Activated naive CD4-positive, alpha-beta T cell treated with anti-CD3 and anti-CD28 coated beads for 36 hours (primary cell): ENCODE measurements at regions not wholly inside any gene's neighbourhood (a gene's known extent, or its start where the extent isn't known, plus 50 kb on each side); places are given as distances from the start of the nearest gene placed in this dataset.

Source experiments
- CTCF ChIA-PET: fragments of 350-600 bp; sonication (Branson Sonifier 250); formaldehyde crosslinking; loops from one replicate; lab custom pipeline; 2021; ENCODE audit warnings: antibody characterized with exemption; lab: Charles Lee
- DNase-seq: peaks from one replicate; pipeline ENCODE4 v3.0.0-alpha.2; 2020
- H3K27ac Mint-ChIP-seq: one replicate; pipeline ENCODE4 v1.8.0; 2021; ENCODE audit warnings: mild to moderate bottlenecking, mixed read lengths
- H3K27me3 Mint-ChIP-seq: one replicate; pipeline ENCODE4 v1.8.0; 2021; ENCODE audit warnings: low read depth, mixed read lengths
- H3K36me3 Mint-ChIP-seq: one replicate; pipeline ENCODE4 v1.8.0; 2021; ENCODE audit warnings: low read depth, mixed read lengths
- H3K4me1 Mint-ChIP-seq: one replicate; pipeline ENCODE4 v1.8.0; 2021; ENCODE audit warnings: low read depth, mixed read lengths
- H3K4me3 Mint-ChIP-seq: one replicate; pipeline ENCODE4 v1.8.0; 2021; ENCODE audit warnings: mild to moderate bottlenecking, moderate library complexity, mixed read lengths
- H3K9me3 Mint-ChIP-seq: one replicate; pipeline ENCODE4 v1.8.0; 2021; ENCODE audit warnings: mixed read lengths
- intact Hi-C: fragments of 100-400 bp; cut with micrococcal nuclease; formaldehyde crosslinking; loops from one replicate; pipeline ENCODE4 v1.15.1; 2023

DNA sequence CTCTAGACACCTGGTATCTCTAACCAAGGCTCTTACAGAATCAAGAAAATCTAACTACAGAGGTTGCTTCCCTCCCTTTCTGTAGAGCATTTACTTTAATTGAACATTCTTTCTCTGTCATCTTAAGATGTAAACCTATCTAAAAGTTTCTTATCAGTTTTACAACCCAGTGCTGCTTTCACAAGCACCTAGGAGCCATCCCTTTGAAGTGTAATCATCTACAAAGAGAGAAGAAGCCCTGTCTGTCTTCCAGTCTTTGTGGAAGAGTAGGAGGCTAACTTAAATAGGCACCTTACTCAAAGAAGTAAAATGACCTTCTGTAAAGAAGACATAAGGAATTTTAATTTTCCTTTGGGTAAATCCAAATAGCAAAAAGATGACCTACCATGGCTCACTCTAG lies 763.9 kb upstream of the LRFN5 start:
- DNase-seq = no peak
- Mint-ChIP-seq H3K9me3 (peaks cover 7% of the 10 kb centered on the region), H3K4me3 (no peak overlapping the region), H3K27ac (no peak overlapping the region), H3K27me3 (no peaks in the 10 kb centered on the region), H3K36me3 (no peaks in the 10 kb centered on the region), H3K4me1 (no peaks in the 10 kb centered on the region)
- intact Hi-C loops = no loop called here
- CTCF ChIA-PET = no interaction called here

DNA sequence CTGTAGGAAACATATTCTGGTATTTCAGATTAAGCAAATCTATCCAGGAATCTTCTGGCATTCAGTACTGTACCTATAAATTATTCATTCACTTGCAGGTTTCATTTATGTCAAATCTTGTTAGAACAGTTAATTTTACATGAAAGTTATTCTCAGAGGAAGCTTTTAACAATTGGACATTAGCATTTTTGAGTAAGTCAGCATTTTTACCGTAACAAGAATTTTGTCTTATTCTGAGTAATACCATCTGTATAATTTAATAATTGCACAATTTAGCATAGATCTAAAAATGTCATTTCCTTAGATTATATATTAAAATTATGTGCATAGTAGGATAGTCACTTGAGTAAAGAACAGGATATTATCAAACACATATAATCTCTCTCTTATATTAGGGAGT lies 764.8 kb upstream of the LRFN5 start:
- no peak for DNase-seq
- CTCF ChIA-PET = no interaction called here
- Mint-ChIP-seq H3K4me3 (no peak overlapping the region), H3K36me3 (no peaks in the 10 kb centered on the region), H3K9me3 (peaks cover 6% of the 10 kb centered on the region), H3K27me3 (no peaks in the 10 kb centered on the region), H3K4me1 (no peaks in the 10 kb centered on the region), H3K27ac (no peak overlapping the region)
- intact Hi-C loops = no loop called here

DNA sequence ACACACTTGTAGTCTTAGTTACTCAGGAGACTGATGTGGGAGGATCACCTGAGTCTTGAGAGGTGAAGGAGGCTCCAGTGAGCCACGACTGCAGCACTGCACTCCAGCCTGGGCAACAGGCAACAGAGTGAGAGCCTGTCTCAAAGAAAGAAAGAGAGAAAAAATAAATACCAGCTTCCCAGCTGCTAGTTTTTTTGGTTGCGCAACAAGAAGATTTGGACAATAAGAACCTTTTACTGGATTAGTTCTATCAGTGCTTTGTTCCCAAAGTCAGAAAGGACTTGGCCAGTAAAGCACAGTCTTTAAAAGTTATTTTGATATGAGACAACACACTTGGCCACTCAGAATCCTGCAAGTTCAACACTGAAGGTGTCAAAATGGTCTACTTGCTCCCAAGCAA lies 768.1 kb upstream of the LRFN5 start:
- no peak for DNase-seq
- no peaks in the 10 kb centered on the region for H3K4me1 Mint-ChIP-seq
- intact Hi-C loops = no loop called here
- no peaks in the 10 kb centered on the region for H3K27me3 Mint-ChIP-seq
- H3K9me3 Mint-ChIP-seq = peaks cover 3% of the 10 kb centered on the region
- no peak overlapping the region for H3K27ac Mint-ChIP-seq
- H3K4me3 Mint-ChIP-seq = no peak overlapping the region
- H3K36me3 Mint-ChIP-seq = no peaks in the 10 kb centered on the region
- CTCF ChIA-PET = no interaction called here

DNA sequence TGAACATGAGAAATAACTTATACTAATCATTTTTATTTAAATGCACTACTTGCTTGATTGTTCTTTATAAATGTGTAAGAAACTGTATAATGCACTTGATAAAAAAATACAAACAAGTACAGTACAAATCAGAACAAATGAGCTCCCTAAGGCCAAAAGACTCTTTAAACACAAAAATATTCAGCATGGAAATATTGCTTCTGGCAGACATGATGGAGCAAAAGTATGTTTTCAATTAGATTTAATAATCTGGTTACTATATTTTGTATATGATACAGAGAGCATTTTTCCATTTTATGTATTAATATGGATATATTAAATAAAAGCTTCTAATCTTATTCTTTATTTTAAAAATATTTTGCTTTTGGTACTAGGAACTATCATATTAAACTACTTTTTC lies 800.2 kb upstream of the LRFN5 start:
- H3K27ac Mint-ChIP-seq = no peak overlapping the region
- CTCF ChIA-PET = no interaction called here
- H3K36me3 Mint-ChIP-seq = no peaks in the 10 kb centered on the region
- H3K27me3 Mint-ChIP-seq = no peaks in the 10 kb centered on the region
- intact Hi-C loops = no loop called here
- H3K4me1 Mint-ChIP-seq = no peaks in the 10 kb centered on the region
- H3K4me3 Mint-ChIP-seq = no peak overlapping the region
- DNase-seq = no peak
- peaks cover 8% of the 10 kb centered on the region for H3K9me3 Mint-ChIP-seq

DNA sequence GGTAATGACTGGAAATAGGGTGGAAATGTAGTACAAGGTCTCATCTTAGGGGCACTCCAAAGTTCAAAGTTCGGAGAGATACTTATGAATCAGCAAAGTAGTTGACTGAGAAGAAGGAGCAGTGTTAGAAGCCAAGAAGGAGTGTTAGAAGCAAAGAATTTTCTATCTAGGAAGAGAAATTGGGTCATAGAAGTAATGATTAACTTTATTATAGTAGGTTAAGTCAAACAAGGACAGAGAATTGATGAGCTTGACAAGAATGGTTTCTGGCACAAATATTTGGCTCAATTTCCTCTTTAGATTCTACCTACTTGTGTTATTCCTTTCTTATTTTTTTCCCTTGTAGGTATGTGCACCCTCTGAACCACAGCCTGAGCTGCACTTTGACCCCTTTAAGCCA lies 810.5 kb upstream of the LRFN5 start:
- H3K36me3 Mint-ChIP-seq = no peaks in the 10 kb centered on the region
- H3K27me3 Mint-ChIP-seq = no peaks in the 10 kb centered on the region
- H3K9me3 Mint-ChIP-seq = peaks cover 14% of the 10 kb centered on the region
- no peak for DNase-seq
- no peak overlapping the region for H3K27ac Mint-ChIP-seq
- no peaks in the 10 kb centered on the region for H3K4me1 Mint-ChIP-seq
- no peak overlapping the region for H3K4me3 Mint-ChIP-seq
- intact Hi-C loops = no loop called here
- CTCF ChIA-PET = no interaction called here

DNA sequence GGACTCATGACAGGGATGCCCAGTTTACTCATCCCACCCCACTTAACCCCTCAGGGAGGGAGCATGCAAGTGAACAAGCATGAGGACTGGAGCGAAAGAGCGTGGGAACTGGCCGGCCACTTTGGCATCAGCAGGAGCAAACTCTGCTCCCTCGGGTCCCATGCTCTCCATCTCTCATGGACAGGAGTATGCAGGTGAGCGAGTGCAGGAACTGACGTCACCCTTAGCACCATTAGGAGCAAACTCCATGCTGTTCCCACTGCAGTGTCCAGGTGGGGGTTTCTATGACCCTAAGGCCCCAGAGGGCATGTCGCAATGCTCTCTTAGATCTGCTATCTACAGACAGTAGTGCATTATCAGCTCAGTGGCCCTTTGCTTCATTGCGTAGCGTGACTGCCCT lies 821.8 kb upstream of the LRFN5 start:
- Mint-ChIP-seq H3K27me3 (no peaks in the 10 kb centered on the region), H3K36me3 (no peaks in the 10 kb centered on the region), H3K4me3 (no peak overlapping the region), H3K27ac (no peak overlapping the region), H3K4me1 (no peaks in the 10 kb centered on the region), H3K9me3 (no peaks in the 10 kb centered on the region)
- CTCF ChIA-PET = no interaction called here
- no peak for DNase-seq
- intact Hi-C loops = no loop called here

DNA sequence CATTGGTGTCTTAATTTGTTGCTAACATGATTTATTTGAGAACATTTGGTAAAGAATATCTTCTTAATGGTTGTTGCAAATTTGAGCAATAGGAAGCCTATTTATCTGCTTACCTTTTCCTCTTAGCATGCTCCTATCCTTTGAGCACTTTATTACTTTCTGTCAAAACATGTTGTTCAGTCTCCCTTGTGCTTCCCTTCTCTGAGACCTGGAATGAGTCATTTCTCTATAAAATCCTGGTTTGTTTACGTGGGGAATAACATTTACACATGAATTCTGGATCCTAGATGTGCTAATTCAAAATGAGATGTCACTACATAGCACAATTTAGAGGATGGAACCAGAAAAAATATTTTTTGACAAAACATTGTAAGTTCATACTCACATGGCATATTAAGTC lies 844.0 kb upstream of the LRFN5 start:
- CTCF ChIA-PET = no interaction called here
- Mint-ChIP-seq H3K27me3 (no peaks in the 10 kb centered on the region), H3K27ac (no peak overlapping the region), H3K36me3 (no peaks in the 10 kb centered on the region), H3K4me1 (no peaks in the 10 kb centered on the region), H3K4me3 (no peak overlapping the region), H3K9me3 (peaks cover 2% of the 10 kb centered on the region)
- intact Hi-C loops = no loop called here
- no peak for DNase-seq

DNA sequence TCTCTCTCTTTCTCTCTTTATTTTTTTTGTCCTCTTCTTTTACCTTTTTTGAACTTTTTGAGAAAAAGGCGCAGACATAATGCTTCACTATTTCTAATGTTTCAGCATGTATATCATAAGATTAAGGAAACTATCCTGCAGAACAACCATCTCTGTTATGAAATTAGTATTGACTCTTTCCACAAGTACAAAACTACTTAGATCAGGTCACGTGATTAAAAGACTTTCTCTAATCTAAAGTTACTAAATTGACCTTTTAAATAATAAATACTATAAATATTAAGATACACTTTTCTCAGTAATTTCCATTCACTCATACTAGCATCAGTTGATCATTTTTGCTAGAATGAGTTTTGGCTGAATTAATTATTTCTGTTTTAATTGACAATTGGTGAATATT lies 844.5 kb upstream of the LRFN5 start:
- Mint-ChIP-seq H3K4me3 (no peak overlapping the region), H3K36me3 (no peaks in the 10 kb centered on the region), H3K27me3 (no peaks in the 10 kb centered on the region), H3K9me3 (peaks cover 2% of the 10 kb centered on the region), H3K4me1 (no peaks in the 10 kb centered on the region), H3K27ac (no peak overlapping the region)
- intact Hi-C loops = no loop called here
- CTCF ChIA-PET = no interaction called here
- DNase-seq = no peak

DNA sequence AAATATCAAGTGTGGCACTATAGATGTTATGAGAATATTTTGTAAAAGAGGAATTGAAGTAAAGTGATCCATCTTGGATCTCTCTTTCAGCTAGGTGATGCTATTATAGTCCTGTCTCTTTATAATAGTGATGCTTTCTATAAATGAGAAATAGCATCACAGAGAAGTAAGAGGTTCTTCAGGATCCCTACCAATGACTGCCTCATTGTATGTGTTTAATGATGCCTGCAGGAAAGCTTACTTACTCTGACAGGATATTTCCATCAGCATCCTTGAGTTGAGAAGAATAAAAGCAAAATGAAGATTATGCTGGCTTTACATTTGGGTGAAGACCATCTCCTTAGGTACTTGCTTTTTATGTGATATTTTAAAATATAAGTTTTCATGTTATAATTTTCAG lies 846.0 kb upstream of the LRFN5 start:
- H3K4me1 Mint-ChIP-seq = no peaks in the 10 kb centered on the region
- CTCF ChIA-PET = interaction anchor here (0.6 kb wide), 1 partner anchor 122 kb away, joined by 3 read pairs; no protein-coding TSS in a partner anchor
- no peak overlapping the region for H3K4me3 Mint-ChIP-seq
- no peaks in the 10 kb centered on the region for H3K27me3 Mint-ChIP-seq
- H3K9me3 Mint-ChIP-seq = peaks cover 6% of the 10 kb centered on the region
- intact Hi-C loops = no loop called here
- DNase-seq = no peak
- H3K36me3 Mint-ChIP-seq = no peaks in the 10 kb centered on the region
- no peak overlapping the region for H3K27ac Mint-ChIP-seq

DNA sequence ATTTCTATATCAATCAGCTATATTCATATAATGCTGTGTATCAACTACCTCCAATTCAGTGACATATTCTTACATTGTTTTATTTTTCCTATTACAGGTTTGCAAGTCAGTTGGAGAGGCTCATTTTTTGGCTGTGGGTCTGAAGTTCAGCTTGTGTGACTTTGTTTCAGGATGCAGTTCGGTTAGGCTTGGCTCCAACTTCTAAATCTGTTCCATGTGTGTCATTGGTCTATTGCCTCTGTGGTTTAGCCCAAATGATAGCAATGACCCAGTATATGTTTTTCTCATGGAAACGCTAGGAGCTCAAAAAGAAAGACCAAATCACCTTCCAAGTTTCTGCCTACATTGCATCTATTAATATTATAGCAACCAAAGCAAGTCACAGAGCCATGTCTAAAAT lies 848.6 kb upstream of the LRFN5 start:
- H3K27me3 Mint-ChIP-seq = no peaks in the 10 kb centered on the region
- H3K9me3 Mint-ChIP-seq = peaks cover 16% of the 10 kb centered on the region
- intact Hi-C loops = no loop called here
- H3K4me3 Mint-ChIP-seq = no peak overlapping the region
- H3K27ac Mint-ChIP-seq = no peak overlapping the region
- CTCF ChIA-PET = interaction anchor here (0.9 kb wide), 1 partner anchor 9 kb away, joined by 5 read pairs; no protein-coding TSS in a partner anchor
- H3K36me3 Mint-ChIP-seq = no peaks in the 10 kb centered on the region
- H3K4me1 Mint-ChIP-seq = no peaks in the 10 kb centered on the region
- DNase-seq = no peak

DNA sequence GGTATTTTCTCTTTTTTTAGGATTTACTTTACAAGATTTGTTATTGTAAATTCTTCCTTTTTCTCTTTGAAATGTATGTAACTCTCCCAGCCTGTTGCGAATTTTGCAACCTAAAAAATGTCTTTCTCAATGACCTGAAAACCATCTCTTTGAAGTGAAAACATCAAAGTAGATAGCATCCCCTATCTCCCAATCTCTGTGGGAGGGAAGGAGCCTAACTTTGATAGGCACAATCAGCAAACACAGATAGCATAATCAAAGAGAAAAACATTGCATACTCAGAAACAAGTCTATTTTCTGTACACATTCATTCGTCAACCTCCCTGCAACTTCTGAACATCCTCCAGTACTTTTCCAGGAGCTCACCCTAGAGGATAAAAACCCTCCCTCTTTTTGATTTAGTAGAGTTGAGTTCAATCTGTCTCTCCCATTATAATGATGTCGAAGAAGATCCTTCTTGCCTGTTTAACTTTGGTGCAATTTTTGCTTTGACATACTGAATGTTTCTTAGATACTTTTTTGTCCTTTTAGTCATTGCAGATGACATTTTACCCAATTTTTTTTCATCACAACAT lies 849.2 kb upstream of the LRFN5 start:
- Mint-ChIP-seq H3K36me3 (no peaks in the 10 kb centered on the region), H3K4me3 (no peak overlapping the region), H3K27me3 (no peaks in the 10 kb centered on the region), H3K27ac (no peak overlapping the region), H3K9me3 (peaks cover 16% of the 10 kb centered on the region), H3K4me1 (no peaks in the 10 kb centered on the region)
- CTCF ChIA-PET = interaction anchor here (0.9 kb wide), 1 partner anchor 10 kb away, joined by 5 read pairs; no protein-coding TSS in a partner anchor
- intact Hi-C loops = no loop called here
- no peak for DNase-seq

DNA sequence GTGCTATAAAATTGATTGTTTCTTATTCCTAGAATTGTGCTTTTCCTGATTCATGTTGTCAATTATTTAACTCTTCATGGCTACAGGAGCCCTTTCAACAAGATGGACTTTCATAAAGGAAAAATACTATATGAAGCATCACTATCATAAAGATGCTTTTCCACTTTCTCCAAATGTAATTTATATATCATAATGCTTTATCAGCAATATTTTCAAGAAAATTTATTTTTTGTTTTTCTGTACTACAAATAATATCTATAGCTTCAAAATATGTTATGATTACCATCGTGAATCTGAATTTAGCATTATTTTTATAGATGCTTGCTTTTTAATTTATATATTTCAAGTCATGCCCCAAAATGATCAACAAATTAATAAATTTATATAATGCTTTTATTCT lies 873.5 kb upstream of the LRFN5 start:
- Mint-ChIP-seq H3K4me1 (no peaks in the 10 kb centered on the region), H3K27ac (no peak overlapping the region), H3K27me3 (no peaks in the 10 kb centered on the region), H3K9me3 (peaks cover 7% of the 10 kb centered on the region), H3K4me3 (no peak overlapping the region), H3K36me3 (no peaks in the 10 kb centered on the region)
- DNase-seq = no peak
- CTCF ChIA-PET = no interaction called here
- intact Hi-C loops = no loop called here

DNA sequence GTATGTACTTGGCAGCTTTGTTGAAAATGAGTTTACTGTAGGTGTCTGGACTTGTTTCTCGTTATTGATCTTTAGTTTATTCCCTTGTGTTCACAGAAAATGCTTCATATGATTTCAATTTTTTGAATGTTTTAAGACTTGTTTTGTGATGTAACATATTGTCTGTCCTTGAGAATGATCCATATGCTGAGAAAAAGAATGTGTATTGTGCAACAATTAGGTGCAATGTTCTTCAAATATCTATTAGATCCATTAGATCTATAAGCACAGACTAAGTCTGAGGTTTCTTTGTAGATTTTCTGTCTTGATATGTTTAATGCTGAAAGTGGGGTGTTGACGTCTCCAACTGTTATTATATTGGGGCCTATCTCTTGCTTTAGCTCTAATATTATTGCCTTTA lies 879.6 kb upstream of the LRFN5 start:
- intact Hi-C loops = no loop called here
- no peak for DNase-seq
- H3K27me3 Mint-ChIP-seq = no peaks in the 10 kb centered on the region

More for the DNA sequence above, 879.6 kb upstream of the LRFN5 start:
- H3K27ac Mint-ChIP-seq = no peak overlapping the region
- H3K9me3 Mint-ChIP-seq = peaks cover 12% of the 10 kb centered on the region
- H3K4me1 Mint-ChIP-seq = no peaks in the 10 kb centered on the region
- CTCF ChIA-PET = no interaction called here
- no peaks in the 10 kb centered on the region for H3K36me3 Mint-ChIP-seq
- H3K4me3 Mint-ChIP-seq = no peak overlapping the region
